ENCODE measurements at regions not wholly inside any gene's neighbourhood (a gene's known extent, or its start where the extent isn't known, plus 50 kb on each side); places are given as distances from the start of the nearest gene placed in this dataset.
"Not testable (repeated sequence)": the region's sequence is repeated elsewhere in the genome, so short reads cannot be mapped to it uniquely, and the experiment has no call there.

DNA sequence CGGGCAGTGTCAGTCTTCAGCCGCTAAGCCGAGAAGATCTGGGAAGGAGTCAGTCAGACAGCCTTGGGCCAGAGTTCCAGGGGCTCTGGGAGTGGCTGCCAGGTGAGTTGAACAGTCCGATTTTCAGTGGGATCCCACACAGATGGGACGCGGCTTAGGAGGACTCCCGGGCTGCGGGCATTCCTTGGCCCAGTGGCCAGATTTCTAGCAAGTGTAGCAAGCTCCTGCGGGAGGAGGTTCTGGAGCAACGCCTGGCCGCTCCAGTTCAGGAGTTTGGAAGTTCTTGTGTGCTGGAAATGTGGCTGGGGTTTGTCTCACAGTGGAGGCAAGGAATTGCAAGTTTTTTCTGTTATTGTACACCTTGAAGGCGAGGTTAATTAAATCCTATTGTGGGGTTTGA lies 414.0 kb upstream of the EPHA7 start:
- H3K4me3 ChIP-seq (ENCODE audit: low read length); H3K27me3 ChIP-seq (ENCODE audit: low read depth, low read length); H3K4me1 ChIP-seq (ENCODE audit: low read length); H3K4me2 ChIP-seq (ENCODE audit: low read length); H3K9ac ChIP-seq (ENCODE audit: low read length); H3K9me3 ChIP-seq (ENCODE audit: insufficient read depth, low read length); H2AFZ ChIP-seq (ENCODE audit: low read depth, low read length); H3K27ac ChIP-seq (ENCODE audit: low read length); H3K36me3 ChIP-seq (replicated peaks; ENCODE audit: low read depth, low read length); H4K20me1 ChIP-seq (ENCODE audit: insufficient read depth, low read length); H3K79me2 ChIP-seq (ENCODE audit: low read length): not testable (repeated sequence)

DNA sequence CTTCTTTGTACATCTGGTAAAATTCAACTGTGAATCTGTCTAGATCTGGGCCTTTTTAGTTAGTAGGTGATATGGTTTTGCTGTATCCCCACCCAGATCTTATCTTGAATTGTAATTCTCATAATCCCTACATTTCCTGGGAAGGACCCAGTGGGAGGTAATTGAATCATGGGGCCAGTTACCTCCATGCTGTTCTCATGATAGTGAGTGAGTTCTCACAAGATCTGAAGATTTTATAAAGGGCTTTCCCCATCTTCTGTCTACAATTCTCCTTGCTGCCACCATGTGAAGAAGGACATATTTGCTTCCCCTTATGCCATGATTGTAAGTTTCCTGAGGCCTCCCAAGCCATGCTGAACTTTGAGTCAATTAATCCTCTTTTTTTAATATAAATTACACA lies 410.4 kb upstream of the EPHA7 start:
- not testable (repeated sequence) for H3K27me3 ChIP-seq (ENCODE audit: low read depth, low read length); H3K36me3 ChIP-seq (replicated peaks; ENCODE audit: low read depth, low read length); H4K20me1 ChIP-seq (ENCODE audit: insufficient read depth, low read length); H3K79me2 ChIP-seq (ENCODE audit: low read length); H3K4me3 ChIP-seq (ENCODE audit: low read length); H3K4me1 ChIP-seq (ENCODE audit: low read length); H3K9me3 ChIP-seq (ENCODE audit: insufficient read depth, low read length); H2AFZ ChIP-seq (ENCODE audit: low read depth, low read length); H3K9ac ChIP-seq (ENCODE audit: low read length); H3K27ac ChIP-seq (ENCODE audit: low read length); H3K4me2 ChIP-seq (ENCODE audit: low read length)

DNA sequence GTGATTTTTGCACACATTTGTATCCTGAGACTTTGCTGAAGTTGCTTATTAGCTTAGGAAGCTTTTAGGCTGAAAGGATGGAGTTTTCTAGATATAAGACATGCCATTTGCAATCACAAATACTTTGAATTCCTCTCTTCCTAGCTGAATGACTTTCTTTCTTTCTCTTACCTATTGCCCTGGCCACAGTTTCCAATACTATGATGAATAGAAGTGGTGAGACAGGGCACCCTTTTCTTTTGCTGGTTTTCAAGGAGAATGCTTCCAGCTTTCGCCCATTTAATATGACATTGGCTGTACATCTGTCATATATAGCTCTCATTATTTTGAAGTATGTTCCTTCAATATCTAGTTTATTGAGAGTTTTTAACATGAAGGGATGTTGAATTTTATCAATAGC lies 409.6 kb upstream of the EPHA7 start:
- H3K9me3 ChIP-seq (ENCODE audit: insufficient read depth, low read length) = no peaks in the 10 kb centered on the region
- no peaks in the 10 kb centered on the region for H3K27me3 ChIP-seq (ENCODE audit: low read depth, low read length)
- no peak overlapping the region for H2AFZ ChIP-seq (ENCODE audit: low read depth, low read length)
- TF ChIP-seq EZH2phosphoT487 (IDR thresholded peaks at IDR 0.05; ENCODE audit: low read depth) = no peak
- TF ChIP-seq, protein P1, sequence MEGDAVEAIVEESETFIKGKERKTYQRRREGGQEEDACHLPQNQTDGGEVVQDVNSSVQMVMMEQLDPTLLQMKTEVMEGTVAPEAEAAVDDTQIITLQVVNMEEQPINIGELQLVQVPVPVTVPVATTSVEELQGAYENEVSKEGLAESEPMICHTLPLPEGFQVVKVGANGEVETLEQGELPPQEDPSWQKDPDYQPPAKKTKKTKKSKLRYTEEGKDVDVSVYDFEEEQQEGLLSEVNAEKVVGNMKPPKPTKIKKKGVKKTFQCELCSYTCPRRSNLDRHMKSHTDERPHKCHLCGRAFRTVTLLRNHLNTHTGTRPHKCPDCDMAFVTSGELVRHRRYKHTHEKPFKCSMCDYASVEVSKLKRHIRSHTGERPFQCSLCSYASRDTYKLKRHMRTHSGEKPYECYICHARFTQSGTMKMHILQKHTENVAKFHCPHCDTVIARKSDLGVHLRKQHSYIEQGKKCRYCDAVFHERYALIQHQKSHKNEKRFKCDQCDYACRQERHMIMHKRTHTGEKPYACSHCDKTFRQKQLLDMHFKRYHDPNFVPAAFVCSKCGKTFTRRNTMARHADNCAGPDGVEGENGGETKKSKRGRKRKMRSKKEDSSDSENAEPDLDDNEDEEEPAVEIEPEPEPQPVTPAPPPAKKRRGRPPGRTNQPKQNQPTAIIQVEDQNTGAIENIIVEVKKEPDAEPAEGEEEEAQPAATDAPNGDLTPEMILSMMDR (IDR thresholded peaks at IDR 0.05; ENCODE audit: low read depth, low read length) = no peak
- H3K4me1 ChIP-seq (ENCODE audit: low read length) = no peaks in the 10 kb centered on the region
- H3K27ac ChIP-seq (ENCODE audit: low read length) = no peak overlapping the region
- no peaks in the 10 kb centered on the region for H3K36me3 ChIP-seq (replicated peaks; ENCODE audit: low read depth, low read length)
- no peak overlapping the region for H3K4me3 ChIP-seq (ENCODE audit: low read length)
- no peaks in the 10 kb centered on the region for H4K20me1 ChIP-seq (ENCODE audit: insufficient read depth, low read length)
- H3K9ac ChIP-seq (ENCODE audit: low read length) = no peak overlapping the region
- no peaks in the 10 kb centered on the region for H3K79me2 ChIP-seq (ENCODE audit: low read length)
- no peak overlapping the region for H3K4me2 ChIP-seq (ENCODE audit: low read length)

DNA sequence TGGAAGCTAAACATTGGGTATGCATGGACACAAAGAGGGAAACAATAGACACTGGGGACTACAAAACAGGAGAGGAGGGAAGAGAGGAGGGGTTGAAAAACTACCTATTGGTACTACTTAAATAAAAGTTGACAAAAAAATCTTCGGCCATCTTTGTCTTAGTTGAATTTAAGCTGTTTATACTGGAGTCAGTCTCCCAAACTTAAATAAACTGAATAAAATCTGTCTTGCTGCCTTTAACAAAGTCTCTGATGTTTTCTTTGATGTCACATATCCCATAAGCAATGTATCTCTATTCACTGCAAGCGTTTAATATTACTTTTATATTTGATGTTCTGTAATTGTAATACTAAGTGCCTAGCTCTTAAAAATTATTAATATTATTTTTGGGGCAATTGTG lies 409.2 kb upstream of the EPHA7 start:
- H2AFZ ChIP-seq (ENCODE audit: low read depth, low read length) = no peak overlapping the region
- no peak overlapping the region for H3K4me3 ChIP-seq (ENCODE audit: low read length)
- H3K4me2 ChIP-seq (ENCODE audit: low read length) = no peak overlapping the region
- no peak overlapping the region for H3K9ac ChIP-seq (ENCODE audit: low read length)
- no peaks in the 10 kb centered on the region for H3K27me3 ChIP-seq (ENCODE audit: low read depth, low read length)
- no peaks in the 10 kb centered on the region for H3K36me3 ChIP-seq (replicated peaks; ENCODE audit: low read depth, low read length)
- H3K79me2 ChIP-seq (ENCODE audit: low read length) = no peaks in the 10 kb centered on the region
- no peak for TF ChIP-seq EZH2phosphoT487 (IDR thresholded peaks at IDR 0.05; ENCODE audit: low read depth)
- TF ChIP-seq, protein P1 (IDR thresholded peaks at IDR 0.05; ENCODE audit: low read depth, low read length) = no peak
- no peak overlapping the region for H3K27ac ChIP-seq (ENCODE audit: low read length)
- no peaks in the 10 kb centered on the region for H3K9me3 ChIP-seq (ENCODE audit: insufficient read depth, low read length)
- no peaks in the 10 kb centered on the region for H3K4me1 ChIP-seq (ENCODE audit: low read length)
- H4K20me1 ChIP-seq (ENCODE audit: insufficient read depth, low read length) = no peaks in the 10 kb centered on the region

DNA sequence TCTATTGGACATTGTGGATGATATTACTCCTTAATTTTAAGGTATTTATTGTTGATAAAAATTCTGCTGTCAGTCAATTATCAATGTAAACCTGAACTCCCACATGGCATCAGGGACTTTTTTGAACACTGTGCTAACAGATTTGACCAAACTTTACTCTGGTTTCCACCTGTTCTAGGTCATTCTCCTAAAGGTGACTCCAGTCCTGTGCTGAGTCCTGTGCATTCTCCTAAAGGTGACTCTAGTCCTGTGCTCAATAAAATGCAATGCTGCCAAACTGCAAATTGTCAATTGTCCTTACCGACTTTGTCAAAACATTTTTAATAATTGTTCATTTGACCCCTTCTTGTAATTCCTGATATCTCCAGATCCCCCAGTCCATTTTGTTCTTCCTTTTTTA lies 408.4 kb upstream of the EPHA7 start:
- Histone ChIP-seq H3K36me3 (replicated peaks; ENCODE audit: low read depth, low read length) (no peaks in the 10 kb centered on the region), H3K9me3 (ENCODE audit: insufficient read depth, low read length) (no peaks in the 10 kb centered on the region), H3K4me1 (ENCODE audit: low read length) (no peaks in the 10 kb centered on the region), H4K20me1 (ENCODE audit: insufficient read depth, low read length) (no peaks in the 10 kb centered on the region), H3K4me3 (ENCODE audit: low read length) (no peak overlapping the region), H3K27ac (ENCODE audit: low read length) (no peak overlapping the region), H3K4me2 (ENCODE audit: low read length) (no peak overlapping the region), H3K27me3 (ENCODE audit: low read depth, low read length) (no peaks in the 10 kb centered on the region), H3K79me2 (ENCODE audit: low read length) (no peaks in the 10 kb centered on the region), H2AFZ (ENCODE audit: low read depth, low read length) (no peak overlapping the region), H3K9ac (ENCODE audit: low read length) (no peak overlapping the region)
- no peak for TF ChIP-seq EZH2phosphoT487 (IDR thresholded peaks at IDR 0.05; ENCODE audit: low read depth)
- TF ChIP-seq, protein P1 (IDR thresholded peaks at IDR 0.05; ENCODE audit: low read depth, low read length) = no peak

Data from OCI-LY3 (cell line).